SU-DHL-6 (cell line): ENCODE measurements at regions not wholly inside any gene's neighbourhood (a gene's known extent, or its start where the extent isn't known, plus 50 kb on each side); places are given as distances from the start of the nearest gene placed in this dataset.

Source experiments
- EZH2phosphoT487 ChIP-seq: fragments of 200-600 bp; sonication (generic), shearing (Covaris generic); conservative IDR thresholded peaks from 2 replicates; pipeline ENCODE4 v1.6.1; 2018; ENCODE audit warnings: mild to moderate bottlenecking, antibody characterized with exemption, low read length, moderate library complexity, mixed read lengths
- TF ChIP-seq, protein P1 (sequence below): fragments of 200-600 bp; sonication (generic); IDR thresholded peaks from one replicate; pipeline ENCODE4 v1.5.1; 2017; ENCODE audit warnings: antibody characterized with exemption, mild to moderate bottlenecking, low read length, moderate library complexity; ENCODE audit not compliant: insufficient read depth, poor library complexity, severe bottlenecking

- TF ChIP-seq, protein P1, sequence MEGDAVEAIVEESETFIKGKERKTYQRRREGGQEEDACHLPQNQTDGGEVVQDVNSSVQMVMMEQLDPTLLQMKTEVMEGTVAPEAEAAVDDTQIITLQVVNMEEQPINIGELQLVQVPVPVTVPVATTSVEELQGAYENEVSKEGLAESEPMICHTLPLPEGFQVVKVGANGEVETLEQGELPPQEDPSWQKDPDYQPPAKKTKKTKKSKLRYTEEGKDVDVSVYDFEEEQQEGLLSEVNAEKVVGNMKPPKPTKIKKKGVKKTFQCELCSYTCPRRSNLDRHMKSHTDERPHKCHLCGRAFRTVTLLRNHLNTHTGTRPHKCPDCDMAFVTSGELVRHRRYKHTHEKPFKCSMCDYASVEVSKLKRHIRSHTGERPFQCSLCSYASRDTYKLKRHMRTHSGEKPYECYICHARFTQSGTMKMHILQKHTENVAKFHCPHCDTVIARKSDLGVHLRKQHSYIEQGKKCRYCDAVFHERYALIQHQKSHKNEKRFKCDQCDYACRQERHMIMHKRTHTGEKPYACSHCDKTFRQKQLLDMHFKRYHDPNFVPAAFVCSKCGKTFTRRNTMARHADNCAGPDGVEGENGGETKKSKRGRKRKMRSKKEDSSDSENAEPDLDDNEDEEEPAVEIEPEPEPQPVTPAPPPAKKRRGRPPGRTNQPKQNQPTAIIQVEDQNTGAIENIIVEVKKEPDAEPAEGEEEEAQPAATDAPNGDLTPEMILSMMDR, result no peak
- TF ChIP-seq EZH2phosphoT487, result no peak
Measured at GRCh38 chr5:91849069-91849468, 466.0 kb upstream of the ARRDC3 start.
